Psoas muscle (tissue), 7 donors: ENCODE measurements at regions not wholly inside any gene's neighbourhood (a gene's known extent, or its start where the extent isn't known, plus 50 kb on each side); places are given as distances from the start of the nearest gene placed in this dataset.
"Not testable (repeated sequence)": the region's sequence is repeated elsewhere in the genome, so short reads cannot be mapped to it uniquely, and the experiment has no call there.

Experiments
- ATAC-seq, 4 donors: fragments of 200-7000 bp; cut with Tn5 transposase; one replicate each; pipeline ENCODE4 v1.9.1; 2020; ENCODE audit warnings: moderate library complexity in 3 of 4, mild to moderate bottlenecking in 2 of 4
- DNase-seq, 2 donors: peaks; one replicate each; pipeline ENCODE4 v3.0.0-alpha.2; 2020
- H3K27ac ChIP-seq: fragments of 200-600 bp; one replicate; pipeline ENCODE4 v1.8.0; 2022
- H3K27me3 ChIP-seq, 3 donors: fragments of 200-600 bp in 1 of 3; one replicate each; pipeline versions ENCODE4 v1.6.1 to v1.8.0; 2013 to 2022; ENCODE audit warnings: low read length in 2 of 3, mild to moderate bottlenecking in 2 of 3, moderate library complexity in 1 of 3; ENCODE audit not compliant: insufficient read depth in 3 of 3
- H3K36me3 ChIP-seq, 2 donors: fragments of 200-600 bp in 1 of 2; one replicate each; pipeline versions ENCODE4 v1.6.1 to v1.8.0; 2013 to 2022; ENCODE audit warnings: low read depth in 1 of 2, mild to moderate bottlenecking in 1 of 2, moderate library complexity in 1 of 2; ENCODE audit not compliant: insufficient read depth in 1 of 2
- H3K4me1 ChIP-seq: fragments of 200-600 bp; one replicate; pipeline ENCODE4 v1.8.0; 2022
- H3K4me3 ChIP-seq: fragments of 200-600 bp; one replicate; pipeline ENCODE4 v1.8.0; 2022; ENCODE audit warnings: mild to moderate bottlenecking
- H3K9me3 ChIP-seq: fragments of 200-600 bp; one replicate; pipeline ENCODE4 v1.8.0; 2022
- CTCF ChIP-seq: fragments of 200-600 bp; IDR thresholded peaks from one replicate; pipeline ENCODE4 v1.8.0; 2022; ENCODE audit warnings: antibody characterized with exemption
- WGBS, 3 donors: extraction: QIAGEN DNeasy Blood & Tissue Kit; methylation state at CpG; one replicate each; pipeline versions ENCODE4 v1.1.6 to v1.1.7; 2013; 5-methylcytosine and 5-hydroxymethylcytosine counted together
- intact Hi-C, 2 donors: fragments of 100-400 bp; cut with DNase I; formaldehyde crosslinking; loops; one replicate each; pipeline versions ENCODE4 v1.11.0 to v1.14.2; 2022
- donor health status: healthy with polysubstance abuse.
- donor health status: DM: no; HTN: no; CAD: no; lungs with moderate emphysema.
- donor health status: Bipolar disorder and iron deficiency.
- donor health status: healthy.
- donor health status: DM: yes; HTN: yes; CAD: no.
- donor health status: DM: no; HTN: no; CAD: no.
- donor health status: DM: yes; HTN: yes; CAD: no.

GRCh38 chr12:65728848-65729793 lies 95.2 kb upstream of the HMGA2 start:
- H3K4me3 ChIP-seq, result peak overlapping the region; percentile 19
- no peak for ATAC-seq
- intact Hi-C loops, result no loop called here

DNA sequence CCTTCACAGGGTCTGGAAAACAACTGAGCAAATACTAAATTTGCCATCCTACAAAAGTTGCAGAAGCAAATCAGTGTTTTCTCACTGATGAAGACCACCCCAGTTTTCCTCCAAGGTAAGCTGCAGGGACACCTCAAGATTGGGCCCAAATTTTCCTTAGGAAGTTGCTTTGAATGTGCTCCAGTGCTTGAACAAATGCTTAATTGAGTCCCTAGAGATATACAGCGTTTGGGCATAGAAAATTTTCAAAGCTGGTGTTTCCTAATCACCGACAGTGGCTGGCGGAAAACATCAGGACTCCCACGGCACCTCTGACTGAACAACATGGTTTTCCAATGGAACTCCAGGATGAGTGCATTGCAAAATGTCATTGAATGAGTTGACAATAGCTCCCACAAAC lies 92.5 kb upstream of the HMGA2 start:
- H3K4me3 ChIP-seq, result no peak overlapping the region
- H3K9me3 ChIP-seq, result no peaks in the 10 kb centered on the region
- WGBS, 3 donors, result 51 to 55% (median 53%) methylated on average over 4 of the region's 4 CpGs
- peaks cover 9 to 54% (median 9%) of the 10 kb centered on the region in 3 donors for H3K27me3 ChIP-seq
- no peaks in the 10 kb centered on the region for H3K36me3 ChIP-seq
- H3K27ac ChIP-seq, result no peak overlapping the region
- ATAC-seq (no peak), DNase-seq (no peak)
- intact Hi-C loops, result no loop called here
- H3K4me1 ChIP-seq, result peaks cover 3% of the 10 kb centered on the region
- TF ChIP-seq CTCF, result no peak

More at GRCh38 chr12:65728848-65729793, 95.2 kb upstream of the HMGA2 start:
- no peaks in the 10 kb centered on the region for H3K9me3 ChIP-seq
- TF ChIP-seq CTCF, result no peak
- DNase-seq, result no peak
- peaks cover 6 to 54% (median 13%) of the 10 kb centered on the region in 3 donors for H3K27me3 ChIP-seq
- WGBS, 3 donors, result 7 to 8% (median 8%) methylated on average over 63 to 66 of the region's 66 CpGs
- no peaks in the 10 kb centered on the region for H3K36me3 ChIP-seq
- no peak overlapping the region for H3K27ac ChIP-seq
- peaks cover 3% of the 10 kb centered on the region for H3K4me1 ChIP-seq

- DNase-seq, H3K4me1 ChIP-seq, H3K4me3 ChIP-seq, H3K36me3 ChIP-seq, H3K27ac ChIP-seq, ATAC-seq, H3K9me3 ChIP-seq, intact Hi-C loops: not testable (repeated sequence)
- 83 to 93% (median 88%) methylated on average over 2 of the region's 2 CpGs for WGBS, 3 donors
- H3K27me3 ChIP-seq, result peaks cover 5 to 39% (median 9%) of the 10 kb centered on the region in 3 donors
Measured at GRCh38 chr12:65733643-65734042, 90.6 kb upstream of the HMGA2 start.

- H3K9me3 ChIP-seq, result no peaks in the 10 kb centered on the region
- H3K27me3 ChIP-seq, result peaks cover 5 to 34% (median 9%) of the 10 kb centered on the region in 3 donors
- ATAC-seq, result no peak
- DNase-seq, result no peak
- WGBS, 3 donors, result 67 to 81% (median 71%) methylated on average over 2 of the region's 2 CpGs
- intact Hi-C loops, result no loop called here
- H3K27ac ChIP-seq, result no peak overlapping the region
- no peaks in the 10 kb centered on the region for H3K36me3 ChIP-seq
- no peak for TF ChIP-seq CTCF
- no peaks in the 10 kb centered on the region for H3K4me1 ChIP-seq
- H3K4me3 ChIP-seq, result no peak overlapping the region
Measured at GRCh38 chr12:65734226-65734625, 90.1 kb upstream of the HMGA2 start.

DNA sequence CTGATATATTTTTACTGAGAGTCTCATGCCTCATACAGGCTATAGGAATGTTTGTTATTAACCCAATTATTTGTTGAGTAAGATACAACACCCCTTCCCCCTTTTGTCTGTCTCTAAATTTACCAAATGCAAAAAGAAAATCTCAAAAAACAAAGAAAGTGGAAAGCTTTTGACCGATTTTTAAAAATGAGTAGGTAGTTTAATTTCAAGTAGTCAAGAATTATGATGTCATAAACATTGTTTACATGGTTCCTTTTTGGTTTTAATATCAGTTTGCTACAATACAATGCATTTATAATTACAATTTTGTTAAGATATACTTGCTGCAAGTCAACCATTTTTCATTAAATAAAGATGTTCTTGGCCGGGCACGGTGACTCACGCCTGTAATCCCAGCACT lies 84.7 kb upstream of the HMGA2 start:
- peaks cover 3 to 42% (median 8%) of the 10 kb centered on the region in 3 donors for H3K27me3 ChIP-seq

More for the DNA sequence above, 84.7 kb upstream of the HMGA2 start:
- Histone ChIP-seq H3K36me3 (no peaks in the 10 kb centered on the region), H3K4me3 (no peak overlapping the region), H3K27ac (no peak overlapping the region), H3K4me1 (no peaks in the 10 kb centered on the region), H3K9me3 (no peaks in the 10 kb centered on the region)
- no peak for DNase-seq
- no peak for TF ChIP-seq CTCF
- no peak for ATAC-seq
- intact Hi-C loops, result no loop called here
- WGBS, 3 donors, result 90 to 91% (median 91%) methylated on average over 4 of the region's 4 CpGs
